Glomerular visceral epithelial cell (primary cell): ENCODE measurements at regions not wholly inside any gene's neighbourhood (a gene's known extent, or its start where the extent isn't known, plus 50 kb on each side); places are given as distances from the start of the nearest gene placed in this dataset.

ENCODE experiments used
- DNase-seq: peaks from one replicate; pipeline ENCODE4 v3.0.0-alpha.2; 2016; ENCODE audit errors: extremely low spot score

GRCh38 chr18:4639628-4640310 lies 184.7 kb upstream of the DLGAP1 start:
- DNase-seq = no peak

GRCh38 chr18:4638680-4639079 lies 183.6 kb upstream of the DLGAP1 start:
- DNase-seq = no peak

- no peak for DNase-seq
Measured at GRCh38 chr18:4637876-4638275, 182.8 kb upstream of the DLGAP1 start.

- no peak for DNase-seq
Measured at GRCh38 chr18:4636967-4637366, 181.9 kb upstream of the DLGAP1 start.

GRCh38 chr18:4631239-4631638 lies 176.1 kb upstream of the DLGAP1 start:
- no peak for DNase-seq

- DNase-seq = no peak
Measured at GRCh38 chr18:4605212-4605611, 150.1 kb upstream of the DLGAP1 start.

GRCh38 chr18:4603955-4604354 lies 148.8 kb upstream of the DLGAP1 start:
- no peak for DNase-seq

GRCh38 chr18:4599312-4599711 lies 144.2 kb upstream of the DLGAP1 start:
- DNase-seq = no peak

- DNase-seq = no peak
Measured at GRCh38 chr18:4597301-4597700, 142.2 kb upstream of the DLGAP1 start.

GRCh38 chr18:4593895-4594294 lies 138.8 kb upstream of the DLGAP1 start:
- DNase-seq = no peak

GRCh38 chr18:4593459-4593858 lies 138.4 kb upstream of the DLGAP1 start:
- DNase-seq = no peak

GRCh38 chr18:4589056-4589800 lies 134.1 kb upstream of the DLGAP1 start:
- DNase-seq = no peak

- DNase-seq = no peak
Measured at GRCh38 chr18:4587204-4587603, 132.1 kb upstream of the DLGAP1 start.

- no peak for DNase-seq
Measured at GRCh38 chr18:4586731-4587130, 131.6 kb upstream of the DLGAP1 start.

- no peak for DNase-seq
Measured at GRCh38 chr18:4582431-4583335, 127.6 kb upstream of the DLGAP1 start.

- no peak for DNase-seq
Measured at GRCh38 chr18:4581966-4582365, 126.9 kb upstream of the DLGAP1 start.

- DNase-seq = no peak
Measured at GRCh38 chr18:4578449-4578848, 123.3 kb upstream of the DLGAP1 start.

GRCh38 chr18:4573735-4574134 lies 118.6 kb upstream of the DLGAP1 start:
- no peak for DNase-seq

- DNase-seq = no peak
Measured at GRCh38 chr18:4557502-4557901, 102.4 kb upstream of the DLGAP1 start.

GRCh38 chr18:4551001-4551360 lies 95.9 kb upstream of the DLGAP1 start:
- no peak for DNase-seq

- DNase-seq = no peak
Measured at GRCh38 chr18:4549164-4549872, 94.2 kb upstream of the DLGAP1 start.

- DNase-seq = no peak
Measured at GRCh38 chr18:4547126-4547525, 92.0 kb upstream of the DLGAP1 start.
